GM13976 (cell line): ENCODE measurements at regions not wholly inside any gene's neighbourhood (a gene's known extent, or its start where the extent isn't known, plus 50 kb on each side); places are given as distances from the start of the nearest gene placed in this dataset.

Source experiments
- DNase-seq: peaks from one replicate; pipeline ENCODE4 v3.0.0; 2012; ENCODE audit warnings: low spot score
- in situ Hi-C: fragments of 300-500 bp; cut with MboI; formaldehyde crosslinking; loops from one replicate; pipeline ENCODE4 v1.12.0; 2022; ENCODE audit warnings: low sequenced_read_pairs, mixed read lengths, inconsistent platforms; ENCODE audit not compliant: unreplicated experiment
- TF ChIP-seq, protein P1 (sequence below): IDR thresholded peaks from 2 replicates; pipeline ENCODE4 v1.5.1; 2012; ENCODE audit warnings: borderline replicate concordance, mild to moderate bottlenecking; ENCODE audit not compliant: insufficient read depth; ENCODE audit errors: extremely low read depth, missing control alignments, control extremely low read depth

DNA sequence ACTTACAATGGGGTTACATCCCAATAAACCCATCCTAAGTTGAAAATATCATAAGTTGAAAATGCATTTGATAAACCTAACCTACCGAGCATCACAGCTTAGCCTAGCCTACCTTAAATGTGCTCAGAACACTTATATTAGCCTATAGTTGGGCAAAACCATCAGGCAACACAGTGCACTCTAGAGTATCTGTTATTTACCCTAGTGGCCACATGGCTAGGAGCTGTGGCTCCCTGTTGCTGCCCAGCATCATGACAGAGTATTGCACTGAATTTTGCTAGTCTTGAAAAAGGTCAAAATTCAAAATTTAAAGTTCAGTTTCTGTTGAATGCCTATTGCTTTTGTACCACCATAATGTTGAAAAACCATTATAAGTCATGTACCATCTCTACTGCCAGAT lies 482.7 kb upstream of the ZEB2 start:
- DNase-seq = no peak
- TF ChIP-seq, protein P1, sequence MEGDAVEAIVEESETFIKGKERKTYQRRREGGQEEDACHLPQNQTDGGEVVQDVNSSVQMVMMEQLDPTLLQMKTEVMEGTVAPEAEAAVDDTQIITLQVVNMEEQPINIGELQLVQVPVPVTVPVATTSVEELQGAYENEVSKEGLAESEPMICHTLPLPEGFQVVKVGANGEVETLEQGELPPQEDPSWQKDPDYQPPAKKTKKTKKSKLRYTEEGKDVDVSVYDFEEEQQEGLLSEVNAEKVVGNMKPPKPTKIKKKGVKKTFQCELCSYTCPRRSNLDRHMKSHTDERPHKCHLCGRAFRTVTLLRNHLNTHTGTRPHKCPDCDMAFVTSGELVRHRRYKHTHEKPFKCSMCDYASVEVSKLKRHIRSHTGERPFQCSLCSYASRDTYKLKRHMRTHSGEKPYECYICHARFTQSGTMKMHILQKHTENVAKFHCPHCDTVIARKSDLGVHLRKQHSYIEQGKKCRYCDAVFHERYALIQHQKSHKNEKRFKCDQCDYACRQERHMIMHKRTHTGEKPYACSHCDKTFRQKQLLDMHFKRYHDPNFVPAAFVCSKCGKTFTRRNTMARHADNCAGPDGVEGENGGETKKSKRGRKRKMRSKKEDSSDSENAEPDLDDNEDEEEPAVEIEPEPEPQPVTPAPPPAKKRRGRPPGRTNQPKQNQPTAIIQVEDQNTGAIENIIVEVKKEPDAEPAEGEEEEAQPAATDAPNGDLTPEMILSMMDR = no peak
- in situ Hi-C loops = no loop called here

DNA sequence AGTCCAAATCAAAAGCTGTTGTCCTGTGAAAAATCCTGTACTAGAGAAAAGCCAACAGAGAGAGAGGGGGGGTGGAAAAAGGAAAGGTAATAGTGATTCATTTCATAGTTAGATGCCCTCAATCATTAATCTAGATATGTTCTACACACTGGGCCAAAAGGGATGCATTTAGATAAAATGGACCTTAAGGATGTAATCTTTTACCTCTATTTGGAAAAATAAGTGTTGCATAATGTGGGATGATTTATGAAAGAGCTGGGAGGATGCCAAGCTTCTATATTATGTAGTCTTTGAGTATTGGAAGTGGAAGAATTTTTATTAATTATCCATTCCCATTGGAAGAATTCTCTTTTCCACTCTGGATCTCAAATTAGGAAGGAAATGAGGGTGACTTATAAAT lies 480.5 kb upstream of the ZEB2 start:
- no peak for DNase-seq
- TF ChIP-seq, protein P1 = no peak

DNA sequence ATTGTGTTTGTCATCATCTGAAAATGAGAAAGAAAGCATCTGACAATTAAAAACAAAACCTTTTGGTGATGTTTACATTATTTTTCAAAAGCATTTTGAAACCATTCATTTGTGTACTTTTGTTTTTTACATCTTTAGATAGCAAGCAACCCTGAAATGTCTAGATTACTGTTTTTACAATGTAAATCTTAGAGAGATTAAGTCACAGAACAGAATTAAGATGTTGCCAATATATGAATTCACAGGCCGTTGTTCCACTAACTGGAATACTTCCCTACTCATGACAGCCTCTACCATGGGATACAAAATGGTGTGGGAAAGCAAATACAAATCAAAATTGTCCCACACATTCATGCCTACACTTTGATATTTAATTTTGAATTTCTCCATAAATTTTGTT lies 480.0 kb upstream of the ZEB2 start:
- no peak for DNase-seq
- TF ChIP-seq, protein P1 = no peak
- in situ Hi-C loops = no loop called here

More for the DNA sequence above, 480.5 kb upstream of the ZEB2 start:
- in situ Hi-C loops = no loop called here

DNA sequence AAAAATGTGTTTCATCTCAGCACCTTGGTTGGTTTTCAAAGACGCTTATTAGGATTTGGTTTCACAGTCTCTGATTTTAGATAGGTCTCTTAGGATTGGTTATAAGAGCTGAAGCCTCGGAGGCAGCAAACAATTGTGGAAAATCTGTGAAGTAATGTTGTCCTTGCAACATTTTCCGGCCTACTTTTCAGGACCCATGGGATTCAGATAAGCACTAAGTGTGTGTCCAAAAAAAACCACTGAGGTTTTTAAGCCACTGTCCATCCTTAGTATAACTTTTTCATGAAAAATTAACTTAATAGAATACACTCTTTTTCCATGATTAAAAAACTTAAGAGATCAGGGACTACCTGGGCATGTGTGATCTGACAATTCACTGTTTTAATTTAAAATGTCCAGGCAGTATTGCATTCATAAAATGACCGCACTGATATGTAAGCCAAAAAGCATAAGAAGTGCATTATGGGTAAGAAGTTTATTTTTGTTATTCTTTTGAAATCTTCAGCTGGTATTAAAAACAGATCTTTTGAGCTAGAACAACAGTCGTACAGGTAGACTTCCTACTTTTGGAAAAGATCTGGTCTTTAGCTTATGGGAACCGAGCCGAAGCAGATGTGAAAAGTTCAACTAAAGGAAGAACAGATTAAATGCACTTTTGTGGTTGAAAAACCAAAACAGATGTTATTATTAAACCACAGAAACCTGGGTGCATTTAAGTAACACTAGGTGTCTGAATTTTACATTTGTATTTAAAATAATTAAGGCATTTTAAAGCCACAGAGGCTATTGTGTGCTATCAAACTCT lies 479.4 kb upstream of the ZEB2 start:
- TF ChIP-seq, protein P1 = no peak
- no peak for DNase-seq
- in situ Hi-C loops = no loop called here

DNA sequence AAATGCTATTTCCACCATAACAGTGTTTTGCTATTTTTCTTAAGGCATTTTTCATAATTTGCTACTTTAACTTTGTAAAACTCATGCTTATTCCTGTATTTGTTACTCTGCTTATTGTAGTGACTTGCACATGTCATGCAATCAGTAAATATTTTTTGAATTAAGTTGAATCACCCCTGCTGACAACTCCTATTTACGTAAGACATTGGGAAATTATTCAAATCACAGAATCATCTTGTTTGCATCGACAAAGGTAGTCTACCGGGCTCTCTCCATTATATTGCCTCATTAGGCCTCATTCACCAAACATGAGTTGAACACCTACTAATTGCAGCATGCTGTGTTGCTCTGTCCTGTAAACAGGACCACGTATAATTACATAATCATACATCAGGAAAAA lies 478.5 kb upstream of the ZEB2 start:
- in situ Hi-C loops = no loop called here
- no peak for DNase-seq
- TF ChIP-seq, protein P1 = no peak

DNA sequence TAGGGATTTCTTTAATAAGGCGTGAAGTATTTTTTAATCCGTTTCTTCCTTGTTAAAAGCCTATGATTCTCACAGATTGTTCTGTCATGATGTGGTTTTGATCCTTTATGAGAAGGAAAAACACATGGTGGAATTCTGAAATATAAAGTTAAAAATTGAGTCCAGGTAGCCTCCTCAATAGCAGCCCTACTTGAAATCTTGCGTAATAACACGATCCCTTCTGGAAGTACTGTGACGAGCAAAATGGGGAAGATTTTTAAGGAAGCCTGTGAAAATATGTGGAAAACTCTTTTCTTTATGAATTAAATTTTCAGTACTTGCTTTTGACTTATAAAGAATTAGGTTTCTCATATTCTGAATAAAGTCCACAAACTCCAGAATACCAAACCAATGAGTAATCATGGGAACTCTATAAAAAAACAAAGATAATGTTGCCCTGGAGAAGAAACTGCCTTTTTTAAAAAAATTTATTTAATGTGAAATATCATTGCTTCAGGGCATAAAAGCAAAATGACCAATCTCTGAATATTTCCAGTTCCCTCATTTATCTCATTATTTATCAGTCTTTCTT lies 476.4 kb upstream of the ZEB2 start:
- in situ Hi-C loops = no loop called here
- TF ChIP-seq, protein P1 = no peak
- no peak for DNase-seq
